Keratinocyte (primary cell): ENCODE measurements at regions not wholly inside any gene's neighbourhood (a gene's known extent, or its start where the extent isn't known, plus 50 kb on each side); places are given as distances from the start of the nearest gene placed in this dataset.

Experiments used
- CTCF ChIP-seq, 3 experiments: IDR thresholded peaks in 1 of 3; conservative IDR thresholded peaks in 1 of 3; optimal IDR thresholded peaks in 1 of 3; 2 replicates in 2 of 3; 3 replicates in 1 of 3; pipeline versions ENCODE3 to v1.5.1; 2011; ENCODE audit warnings: low read length in 3 of 3, mild to moderate bottlenecking in 3 of 3, moderate library complexity in 2 of 3, control low read depth in 1 of 3, inconsistent platforms in 1 of 3; ENCODE audit not compliant: insufficient read depth in 2 of 3; ENCODE audit errors: extremely low read depth in 1 of 3
- EZH2 ChIP-seq: IDR thresholded peaks from one replicate; pipeline ENCODE4 v1.6.1; 2012; ENCODE audit warnings: inconsistent platforms, mild to moderate bottlenecking, low read length, moderate library complexity

GRCh38 chr5:38636626-38637025 is 80.2 kb upstream of the LIFR start:
- TF ChIP-seq EZH2, result no peak
- no peak for TF ChIP-seq CTCF (optimal IDR thresholded peaks at IDR 0.05 in 1 of 3, IDR thresholded peaks at IDR 0.05 in 1 of 3, conservative IDR thresholded peaks at IDR 0.05 in 1 of 3; ENCODE audit: extremely low read depth in 1 of 3, insufficient read depth in 2 of 3, low read length in 3 of 3)
